Endothelial cell of umbilical vein (primary cell): ENCODE measurements at regions not wholly inside any gene's neighbourhood (a gene's known extent, or its start where the extent isn't known, plus 50 kb on each side); places are given as distances from the start of the nearest gene placed in this dataset.

Experiments
- BruUV-seq: library from RNA; stranded (reverse); fragments of 400-500 nt; replicated peaks from 2 replicates; lab custom pipeline; 2021; lab: Mats Ljungman, UMichigan
- CTCF ChIA-PET: fragments of 300-600, 350-600 bp; sonication (Branson Sonifier 250); formaldehyde crosslinking; loops from one replicate; lab custom pipeline; 2021; ENCODE audit warnings: antibody characterized with exemption, inconsistent platforms; lab: Charles Lee
- POLR2A ChIA-PET: fragments of 300-600, 350-600 bp; sonication (Branson Sonifier 250); formaldehyde crosslinking; loops from one replicate; lab custom pipeline; 2021; ENCODE audit warnings: antibody characterized with exemption, inconsistent platforms; lab: Charles Lee
- DNase-seq: peaks from one replicate; pipeline ENCODE4 v3.0.0-alpha.2; 2011; ENCODE audit warnings: low read depth, low spot score
- FAIRE-seq: peaks from 2 replicates; lab custom pipeline; 2011; peaks lifted over from hg19 to GRCh38; lab: Jason Lieb, UNC
- H2AFZ ChIP-seq: 2 replicates; pipeline ENCODE4 v1.6.0; 2012; ENCODE audit warnings: low read depth, low read length, control low read depth, inconsistent platforms
- H3K27ac ChIP-seq: 2 replicates; pipeline ENCODE4 v1.5.1; 2011; ENCODE audit warnings: low read depth, mild to moderate bottlenecking, control low read depth, low read length, moderate library complexity; ENCODE audit not compliant: insufficient read depth
- H3K27me3 ChIP-seq, 2 experiments: 2 replicates each; pipeline versions ENCODE4 v1.6.0 to v1.6.1; 2011; ENCODE audit warnings: low read length in 2 of 2, mixed read lengths in 1 of 2; ENCODE audit not compliant: control insufficient read depth in 2 of 2, insufficient read depth in 2 of 2
- H3K36me3 ChIP-seq, 2 experiments: 2 replicates in 1 of 2; 3 replicates in 1 of 2; pipeline ENCODE4 v1.5.1; 2011; ENCODE audit warnings: low read length in 2 of 2, mild to moderate bottlenecking in 1 of 2, moderate library complexity in 1 of 2; ENCODE audit not compliant: control insufficient read depth in 2 of 2, insufficient read depth in 2 of 2; ENCODE audit errors: extremely low read depth in 1 of 2
- H3K4me1 ChIP-seq: 3 replicates; pipeline ENCODE4 v1.5.1; 2011; ENCODE audit warnings: mild to moderate bottlenecking, low read length; ENCODE audit not compliant: control insufficient read depth, insufficient read depth; ENCODE audit errors: extremely low read depth
- H3K4me2 ChIP-seq: 2 replicates; pipeline ENCODE4 v1.6.1; 2011; ENCODE audit warnings: low read length, control low read depth, mixed read lengths; ENCODE audit not compliant: insufficient read depth
- H3K4me3 ChIP-seq, 3 experiments: fragments of 200-600 bp in 1 of 3; sonication (generic), shearing (Covaris generic) in 1 of 3; replicated peaks in 1 of 3; 2 replicates each; pipeline ENCODE4 v1.5.1; 2011 to 2016; ENCODE audit warnings: control low read depth in 3 of 3, low read length in 3 of 3, mild to moderate bottlenecking in 2 of 3, inconsistent platforms in 1 of 3, low read depth in 1 of 3, moderate library complexity in 1 of 3; ENCODE audit not compliant: insufficient read depth in 1 of 3
- H3K79me2 ChIP-seq: 2 replicates; pipeline ENCODE4 v1.6.0; 2012; ENCODE audit warnings: low read length, inconsistent platforms; ENCODE audit not compliant: control insufficient read depth, insufficient read depth
- H3K9ac ChIP-seq: replicated peaks from 2 replicates; pipeline ENCODE3; 2011; ENCODE audit warnings: low read length, control low read depth; ENCODE audit not compliant: insufficient read depth; ENCODE audit errors: extremely low read depth
- H3K9me1 ChIP-seq: replicated peaks from 3 replicates; pipeline ENCODE4 v1.6.0; 2011; ENCODE audit warnings: mild to moderate bottlenecking, low read length; ENCODE audit not compliant: control insufficient read depth, insufficient read depth; ENCODE audit errors: extremely low read depth
- H3K9me3 ChIP-seq: replicated peaks from 2 replicates; pipeline ENCODE4 v1.5.1; 2012; ENCODE audit warnings: low read length, inconsistent platforms; ENCODE audit not compliant: control insufficient read depth, insufficient read depth
- H4K20me1 ChIP-seq: replicated peaks from 2 replicates; pipeline ENCODE3; 2011; ENCODE audit warnings: mild to moderate bottlenecking, low read length; ENCODE audit not compliant: control insufficient read depth, insufficient read depth; ENCODE audit errors: extremely low read depth
- EZH2 ChIP-seq: IDR thresholded peaks from 2 replicates; pipeline ENCODE4 v1.6.1; 2012; ENCODE audit warnings: borderline replicate concordance, low read depth, mild to moderate bottlenecking, moderate library complexity, low read length, inconsistent platforms; ENCODE audit not compliant: severe bottlenecking
- FOS ChIP-seq: IDR thresholded peaks from 2 replicates; pipeline ENCODE4 v1.6.1; 2011; ENCODE audit warnings: mild to moderate bottlenecking, low read length, moderate library complexity, borderline replicate concordance; ENCODE audit not compliant: insufficient read depth
- GATA2 ChIP-seq: IDR thresholded peaks from 2 replicates; pipeline ENCODE4 v1.7.0; 2011; ENCODE audit warnings: low read depth, mild to moderate bottlenecking, moderate library complexity, mixed read lengths, low read length; ENCODE audit not compliant: insufficient read length, insufficient read depth
- JUN ChIP-seq: IDR thresholded peaks from 2 replicates; pipeline ENCODE4 v1.6.1; 2011; ENCODE audit warnings: borderline replicate concordance, low read depth; ENCODE audit not compliant: insufficient read length, insufficient read depth
- MYC ChIP-seq: IDR thresholded peaks from one replicate; pipeline ENCODE4 v1.6.1; 2011; ENCODE audit warnings: mild to moderate bottlenecking, low read depth, low read length
- POLR2A ChIP-seq: IDR thresholded peaks from 2 replicates; pipeline ENCODE4 v1.6.1; 2012; ENCODE audit warnings: low read depth, mild to moderate bottlenecking, control low read depth, low read length
- POLR2AphosphoS5 ChIP-seq: IDR thresholded peaks from 2 replicates; pipeline ENCODE4 v1.6.1; 2012; ENCODE audit warnings: low read depth, mild to moderate bottlenecking, control low read depth, low read length, moderate library complexity; ENCODE audit not compliant: insufficient read depth
- dilution Hi-C: fragments of 300-500 bp; cut with MboI; formaldehyde crosslinking; loops from one replicate; pipeline ENCODE4 v1.15.0; 2019; ENCODE audit warnings: low sequenced_read_pairs; ENCODE audit not compliant: extremely low pct_ligation_motif_present
- intact Hi-C: fragments of 100-400 bp; cut with micrococcal nuclease; formaldehyde crosslinking; loops from one replicate; pipeline ENCODE4 v1.10.0; 2022
- TF ChIP-seq, protein P1 (sequence below), 2 donors: IDR thresholded peaks; 1 replicate in 1 of 2; 2 replicates in 1 of 2; pipeline ENCODE4 v1.5.1; 2011; ENCODE audit warnings: low read length in 2 of 2, mild to moderate bottlenecking in 2 of 2, moderate library complexity in 2 of 2, control low read depth in 1 of 2, inconsistent platforms in 1 of 2, low read depth in 1 of 2; ENCODE audit not compliant: insufficient read depth in 1 of 2; ENCODE audit errors: extremely low read depth in 1 of 2
- TF ChIP-seq, protein P2 (sequence below): IDR thresholded peaks from 2 replicates; pipeline ENCODE4 v1.6.1; 2011; ENCODE audit not compliant: insufficient read depth, insufficient read length

DNA sequence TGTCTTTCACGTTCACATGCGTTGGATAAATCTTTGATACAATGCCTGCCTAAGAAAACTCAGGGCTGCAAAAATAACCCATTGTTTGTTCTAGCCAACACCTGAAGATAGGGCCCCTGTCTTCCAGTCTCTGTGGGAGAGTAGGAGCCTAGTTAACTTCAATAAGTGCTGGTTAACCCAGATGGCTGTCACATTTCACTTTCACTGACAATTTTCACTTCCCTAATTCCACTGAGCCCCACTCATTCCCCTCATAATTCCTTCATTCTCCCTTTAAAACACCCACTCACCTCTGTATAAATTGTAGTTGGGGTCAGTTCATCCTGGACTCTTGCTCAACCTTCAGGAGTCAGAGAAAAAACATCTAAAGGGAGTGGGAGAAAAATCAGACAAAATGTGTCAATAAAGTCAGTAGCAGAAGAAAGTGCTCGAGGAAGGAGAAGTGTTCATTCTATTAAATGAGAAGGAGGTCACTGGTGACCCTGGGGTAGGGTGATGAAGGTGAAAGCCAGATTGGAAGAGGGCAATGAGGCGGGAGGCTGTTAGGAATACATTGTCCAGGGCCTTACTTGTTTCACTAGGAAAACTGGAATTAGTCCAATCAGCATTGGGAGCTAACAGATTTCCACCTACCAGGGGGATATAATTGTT lies 51.2 kb upstream of the ABI1 start:
- FAIRE-seq (no peak), DNase-seq (no peak)
- no peak overlapping the region for H3K27ac ChIP-seq
- peaks cover 0 to 2% of the 10 kb centered on the region in 2 experiments for H3K27me3 ChIP-seq
- no peak for TF ChIP-seq MYC
- TF ChIP-seq, protein P1, sequence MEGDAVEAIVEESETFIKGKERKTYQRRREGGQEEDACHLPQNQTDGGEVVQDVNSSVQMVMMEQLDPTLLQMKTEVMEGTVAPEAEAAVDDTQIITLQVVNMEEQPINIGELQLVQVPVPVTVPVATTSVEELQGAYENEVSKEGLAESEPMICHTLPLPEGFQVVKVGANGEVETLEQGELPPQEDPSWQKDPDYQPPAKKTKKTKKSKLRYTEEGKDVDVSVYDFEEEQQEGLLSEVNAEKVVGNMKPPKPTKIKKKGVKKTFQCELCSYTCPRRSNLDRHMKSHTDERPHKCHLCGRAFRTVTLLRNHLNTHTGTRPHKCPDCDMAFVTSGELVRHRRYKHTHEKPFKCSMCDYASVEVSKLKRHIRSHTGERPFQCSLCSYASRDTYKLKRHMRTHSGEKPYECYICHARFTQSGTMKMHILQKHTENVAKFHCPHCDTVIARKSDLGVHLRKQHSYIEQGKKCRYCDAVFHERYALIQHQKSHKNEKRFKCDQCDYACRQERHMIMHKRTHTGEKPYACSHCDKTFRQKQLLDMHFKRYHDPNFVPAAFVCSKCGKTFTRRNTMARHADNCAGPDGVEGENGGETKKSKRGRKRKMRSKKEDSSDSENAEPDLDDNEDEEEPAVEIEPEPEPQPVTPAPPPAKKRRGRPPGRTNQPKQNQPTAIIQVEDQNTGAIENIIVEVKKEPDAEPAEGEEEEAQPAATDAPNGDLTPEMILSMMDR (IDR thresholded peaks at IDR 0.05; ENCODE audit: extremely low read depth in 1 of 2, insufficient read depth in 1 of 2, low read depth in 1 of 2, low read length in 2 of 2): no peak
- no peak for TF ChIP-seq EZH2
- TF ChIP-seq, protein P2, sequence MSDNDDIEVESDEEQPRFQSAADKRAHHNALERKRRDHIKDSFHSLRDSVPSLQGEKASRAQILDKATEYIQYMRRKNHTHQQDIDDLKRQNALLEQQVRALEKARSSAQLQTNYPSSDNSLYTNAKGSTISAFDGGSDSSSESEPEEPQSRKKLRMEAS: no peak
- TF ChIP-seq JUN: no peak
- no peak for TF ChIP-seq POLR2AphosphoS5
- TF ChIP-seq FOS: no peak
- TF ChIP-seq POLR2A: no peak
- TF ChIP-seq GATA2: no peak
- H3K79me2 ChIP-seq: no peaks in the 10 kb centered on the region
- H3K36me3 ChIP-seq: no peaks in the 10 kb centered on the region
- H3K9ac ChIP-seq: no peak overlapping the region
- BruUV-seq: no TSS peak
- H3K4me2 ChIP-seq: no peak overlapping the region
- no peaks in the 10 kb centered on the region for H3K4me1 ChIP-seq
- H3K9me3 ChIP-seq: no peaks in the 10 kb centered on the region
- no peaks in the 10 kb centered on the region for H4K20me1 ChIP-seq
- H3K4me3 ChIP-seq: no peak overlapping the region
- H2AFZ ChIP-seq: no peak overlapping the region
- intact Hi-C loops (no loop called here), dilution Hi-C loops (no loop called here)
- H3K9me1 ChIP-seq: no peaks in the 10 kb centered on the region
- ChIA-PET POLR2A (no interaction called here), CTCF (no interaction called here)
